Choroid plexus epithelial cell (primary cell): ENCODE measurements at regions not wholly inside any gene's neighbourhood (a gene's known extent, or its start where the extent isn't known, plus 50 kb on each side); places are given as distances from the start of the nearest gene placed in this dataset.

Experiments used
- DNase-seq: peaks from one replicate; pipeline ENCODE4 v3.0.0-alpha.2; 2010; ENCODE audit warnings: low read depth
- H3K4me3 ChIP-seq: 2 replicates; pipeline ENCODE4 v1.5.1; 2011; ENCODE audit warnings: low read depth, mild to moderate bottlenecking, control low read depth, low read length, moderate library complexity
- CTCF ChIP-seq: conservative IDR thresholded peaks from 2 replicates; pipeline ENCODE4 v1.5.1; 2011; ENCODE audit warnings: low read depth, mild to moderate bottlenecking, control low read depth, inconsistent platforms, low read length, moderate library complexity

- no peak for TF ChIP-seq CTCF
- DNase-seq = no peak
- H3K4me3 ChIP-seq = no peak overlapping the region
Observed at GRCh38 chr4:17398805-17399204, 113.1 kb downstream of the QDPR start.

GRCh38 chr4:17398035-17398434 lies 113.9 kb downstream of the QDPR start:
- no peak for DNase-seq
- TF ChIP-seq CTCF = no peak
- H3K4me3 ChIP-seq = no peak overlapping the region

GRCh38 chr4:17397611-17398010 lies 114.3 kb downstream of the QDPR start:
- peak; percentile 1 for DNase-seq
- TF ChIP-seq CTCF = no peak
- no peak overlapping the region for H3K4me3 ChIP-seq

GRCh38 chr4:17385403-17385802 lies 126.5 kb downstream of the QDPR start:
- DNase-seq = peak; percentile 70
- no peak for TF ChIP-seq CTCF
- H3K4me3 ChIP-seq = no peak overlapping the region

GRCh38 chr4:17380347-17380746 lies 131.5 kb downstream of the QDPR start:
- no peak for DNase-seq
- no peak overlapping the region for H3K4me3 ChIP-seq
- TF ChIP-seq CTCF = no peak

GRCh38 chr4:17376205-17376604 lies 135.7 kb downstream of the QDPR start:
- peak; percentile 57 for DNase-seq
- TF ChIP-seq CTCF = no peak

GRCh38 chr4:17373666-17374065 lies 138.2 kb downstream of the QDPR start:
- no peak for DNase-seq
- no peak for TF ChIP-seq CTCF
- no peak overlapping the region for H3K4me3 ChIP-seq

More at GRCh38 chr4:17376205-17376604, 135.7 kb downstream of the QDPR start:
- no peak overlapping the region for H3K4me3 ChIP-seq
